SK-N-SH treated with all-trans-retinoic acid at 6 μM for 48 hours (cell line): ENCODE measurements at regions not wholly inside any gene's neighbourhood (a gene's known extent, or its start where the extent isn't known, plus 50 kb on each side); places are given as distances from the start of the nearest gene placed in this dataset.

Experiments
- OSR1 ChIP-seq: fragments of 250-450 bp; sonication (Bioruptor Pico); IDR thresholded peaks from 2 replicates; pipeline ENCODE4 v1.8.0; 2022; ENCODE audit warnings: moderate library complexity, mild to moderate bottlenecking, inconsistent platforms
- PPARA ChIP-seq: fragments of 250-450 bp; sonication (Bioruptor Pico); IDR thresholded peaks from 2 replicates; pipeline ENCODE4 v1.5.0; 2020; ENCODE audit warnings: mild to moderate bottlenecking, borderline replicate concordance
- RARB ChIP-seq: fragments of 250-450 bp; sonication (Bioruptor Pico); IDR thresholded peaks from 2 replicates; pipeline ENCODE4 v1.8.0; 2021; ENCODE audit warnings: mild to moderate bottlenecking, moderate library complexity
- ZFP3 ChIP-seq: fragments of 250-450 bp; sonication (Bioruptor Pico); IDR thresholded peaks from 2 replicates; pipeline ENCODE4 v1.5.0; 2020; ENCODE audit warnings: mild to moderate bottlenecking, moderate library complexity
- ZFP30 ChIP-seq: fragments of 450-650 bp; formaldehyde crosslinking; IDR thresholded peaks from 2 replicates; pipeline ENCODE4 v1.5.0; 2022; ENCODE audit warnings: mild to moderate bottlenecking, moderate library complexity
- ZNF70 ChIP-seq: fragments of 450-650 bp; formaldehyde crosslinking; IDR thresholded peaks from 2 replicates; pipeline ENCODE4 v1.5.0; 2020; ENCODE audit warnings: mild to moderate bottlenecking, moderate library complexity
- ZNF8 ChIP-seq: fragments of 450-650 bp; formaldehyde crosslinking; IDR thresholded peaks from 2 replicates; pipeline ENCODE4 v1.5.0; 2020; ENCODE audit warnings: mild to moderate bottlenecking, moderate library complexity
- TF ChIP-seq, protein P1 (sequence below): fragments of 250-450 bp; sonication (Bioruptor Pico); IDR thresholded peaks from 2 replicates; pipeline ENCODE4 v1.8.0; 2020; ENCODE audit warnings: mild to moderate bottlenecking, moderate library complexity, borderline replicate concordance
- TF ChIP-seq, protein P2 (sequence below): fragments of 250-450 bp; sonication (Bioruptor Pico); IDR thresholded peaks from 2 replicates; pipeline ENCODE4 v1.5.1; 2020; ENCODE audit warnings: low read depth, mild to moderate bottlenecking, moderate library complexity

DNA sequence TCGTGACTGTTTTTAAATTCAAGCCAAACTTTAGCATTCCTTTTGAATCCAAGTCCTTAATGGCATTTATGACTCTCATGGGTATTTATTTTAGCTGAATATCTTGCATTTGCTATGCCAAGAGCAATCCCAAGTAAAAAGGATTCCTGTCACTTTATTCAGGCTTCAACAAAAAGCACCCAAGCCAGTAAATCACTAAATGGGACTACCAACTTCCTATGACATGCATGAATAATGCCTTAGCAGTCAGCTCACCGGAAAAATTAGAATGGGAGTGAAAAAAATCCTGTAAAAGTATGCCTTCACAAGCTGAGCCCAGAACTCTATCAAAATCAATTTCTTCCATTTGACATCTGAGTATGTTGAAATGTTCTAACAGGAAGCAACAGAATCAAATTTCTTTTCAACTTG, 1297.9 kb downstream of the ROBO2 start:
- TF ChIP-seq, protein P1, sequence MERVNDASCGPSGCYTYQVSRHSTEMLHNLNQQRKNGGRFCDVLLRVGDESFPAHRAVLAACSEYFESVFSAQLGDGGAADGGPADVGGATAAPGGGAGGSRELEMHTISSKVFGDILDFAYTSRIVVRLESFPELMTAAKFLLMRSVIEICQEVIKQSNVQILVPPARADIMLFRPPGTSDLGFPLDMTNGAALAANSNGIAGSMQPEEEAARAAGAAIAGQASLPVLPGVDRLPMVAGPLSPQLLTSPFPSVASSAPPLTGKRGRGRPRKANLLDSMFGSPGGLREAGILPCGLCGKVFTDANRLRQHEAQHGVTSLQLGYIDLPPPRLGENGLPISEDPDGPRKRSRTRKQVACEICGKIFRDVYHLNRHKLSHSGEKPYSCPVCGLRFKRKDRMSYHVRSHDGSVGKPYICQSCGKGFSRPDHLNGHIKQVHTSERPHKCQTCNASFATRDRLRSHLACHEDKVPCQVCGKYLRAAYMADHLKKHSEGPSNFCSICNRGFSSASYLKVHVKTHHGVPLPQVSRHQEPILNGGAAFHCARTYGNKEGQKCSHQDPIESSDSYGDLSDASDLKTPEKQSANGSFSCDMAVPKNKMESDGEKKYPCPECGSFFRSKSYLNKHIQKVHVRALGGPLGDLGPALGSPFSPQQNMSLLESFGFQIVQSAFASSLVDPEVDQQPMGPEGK (CRISPR knock-in tag), result no peak
- TF ChIP-seq RARB (CRISPR knock-in tag) (no peak), ZNF8 (no peak), ZFP3 (no peak), ZNF70 (no peak), PPARA (CRISPR knock-in tag) (no peak), ZFP30 (no peak), OSR1 (CRISPR knock-in tag) (no peak)
- TF ChIP-seq, protein P2, sequence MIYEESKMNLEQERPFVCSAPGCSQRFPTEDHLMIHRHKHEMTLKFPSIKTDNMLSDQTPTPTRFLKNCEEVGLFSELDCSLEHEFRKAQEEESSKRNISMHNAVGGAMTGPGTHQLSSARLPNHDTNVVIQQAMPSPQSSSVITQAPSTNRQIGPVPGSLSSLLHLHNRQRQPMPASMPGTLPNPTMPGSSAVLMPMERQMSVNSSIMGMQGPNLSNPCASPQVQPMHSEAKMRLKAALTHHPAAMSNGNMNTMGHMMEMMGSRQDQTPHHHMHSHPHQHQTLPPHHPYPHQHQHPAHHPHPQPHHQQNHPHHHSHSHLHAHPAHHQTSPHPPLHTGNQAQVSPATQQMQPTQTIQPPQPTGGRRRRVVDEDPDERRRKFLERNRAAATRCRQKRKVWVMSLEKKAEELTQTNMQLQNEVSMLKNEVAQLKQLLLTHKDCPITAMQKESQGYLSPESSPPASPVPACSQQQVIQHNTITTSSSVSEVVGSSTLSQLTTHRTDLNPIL (CRISPR knock-in tag), result no peak; the same call in 1 of the 2 replicates
